ENCODE measurements at regions not wholly inside any gene's neighbourhood (a gene's known extent, or its start where the extent isn't known, plus 50 kb on each side); places are given as distances from the start of the nearest gene placed in this dataset.
"Not testable (repeated sequence)": the region's sequence is repeated elsewhere in the genome, so short reads cannot be mapped to it uniquely, and the experiment has no call there.

- no peak for DNase-seq (ENCODE audit: low read depth in 2 of 2)
- TF ChIP-seq CTCF (IDR thresholded peaks at IDR 0.05; ENCODE audit: low read depth, low read length) = no peak
- no peak overlapping the region for H3K4me3 ChIP-seq (replicated peaks in 1 of 2; ENCODE audit: low read depth in 2 of 2, low read length in 2 of 2)
Observed at GRCh38 chr15:37377428-37377827, 277.1 kb upstream of the MEIS2 start.

- no peak for DNase-seq (ENCODE audit: low read depth in 2 of 2)
- no peak for TF ChIP-seq CTCF (IDR thresholded peaks at IDR 0.05; ENCODE audit: low read depth, low read length)
Observed at GRCh38 chr15:37394402-37395099, 294.2 kb upstream of the MEIS2 start.

GRCh38 chr15:37395100-37395468 is 294.7 kb upstream of the MEIS2 start:
- no peak overlapping the region for H3K4me3 ChIP-seq (replicated peaks in 1 of 2; ENCODE audit: low read depth in 2 of 2, low read length in 2 of 2)
- no peak for DNase-seq (ENCODE audit: low read depth in 2 of 2)
- TF ChIP-seq CTCF (IDR thresholded peaks at IDR 0.05; ENCODE audit: low read depth, low read length) = no peak

More at GRCh38 chr15:37394402-37395099, 294.2 kb upstream of the MEIS2 start:
- no peak overlapping the region for H3K4me3 ChIP-seq (replicated peaks in 1 of 2; ENCODE audit: low read depth in 2 of 2, low read length in 2 of 2)

- no peak overlapping the region for H3K4me3 ChIP-seq (replicated peaks in 1 of 2; ENCODE audit: low read depth in 2 of 2, low read length in 2 of 2)
- no peak for TF ChIP-seq CTCF (IDR thresholded peaks at IDR 0.05; ENCODE audit: low read depth, low read length)
- DNase-seq (ENCODE audit: low read depth in 2 of 2) = no peak
Observed at GRCh38 chr15:37397266-37398022, 297.1 kb upstream of the MEIS2 start.

GRCh38 chr15:37416103-37416502 is 315.8 kb upstream of the MEIS2 start:
- no peak for DNase-seq (ENCODE audit: low read depth in 2 of 2)
- no peak overlapping the region for H3K4me3 ChIP-seq (replicated peaks in 1 of 2; ENCODE audit: low read depth in 2 of 2, low read length in 2 of 2)
- no peak for TF ChIP-seq CTCF (IDR thresholded peaks at IDR 0.05; ENCODE audit: low read depth, low read length)

- TF ChIP-seq CTCF (IDR thresholded peaks at IDR 0.05; ENCODE audit: low read depth, low read length) = no peak
- H3K4me3 ChIP-seq (replicated peaks in 1 of 2; ENCODE audit: low read depth in 2 of 2, low read length in 2 of 2) = no peak overlapping the region
- DNase-seq (ENCODE audit: low read depth in 2 of 2) = peak in 1 of 2 donors; percentile 5
Observed at GRCh38 chr15:37425541-37425940, 325.2 kb upstream of the MEIS2 start.

GRCh38 chr15:37427393-37427792 is 327.0 kb upstream of the MEIS2 start:
- not testable (repeated sequence) for DNase-seq (ENCODE audit: low read depth in 2 of 2); H3K4me3 ChIP-seq (replicated peaks in 1 of 2; ENCODE audit: low read depth in 2 of 2, low read length in 2 of 2)

All from cardiac fibroblast (primary cell).